Mucosa of stomach (tissue), 1 donor: ENCODE measurements at regions not wholly inside any gene's neighbourhood (a gene's known extent, or its start where the extent isn't known, plus 50 kb on each side); places are given as distances from the start of the nearest gene placed in this dataset.

ENCODE experiments used
- H3K27me3 ChIP-seq: one replicate; pipeline ENCODE4 v1.7.0; 2013; ENCODE audit warnings: mild to moderate bottlenecking, low read length; ENCODE audit not compliant: control insufficient read depth, insufficient read depth
- H3K36me3 ChIP-seq: one replicate; pipeline ENCODE4 v1.7.0; 2013; ENCODE audit warnings: low read length; ENCODE audit not compliant: control insufficient read depth, insufficient read depth
- H3K4me1 ChIP-seq: one replicate; pipeline ENCODE4 v1.7.0; 2013; ENCODE audit warnings: mild to moderate bottlenecking, low read length; ENCODE audit not compliant: control insufficient read depth, insufficient read depth
- H3K4me3 ChIP-seq: one replicate; pipeline ENCODE4 v1.7.0; 2013; ENCODE audit warnings: low read length
- H3K9ac ChIP-seq: one replicate; pipeline ENCODE4 v1.7.0; 2013; ENCODE audit warnings: mild to moderate bottlenecking, low read length, moderate library complexity
- H3K9me3 ChIP-seq: one replicate; pipeline ENCODE4 v1.7.0; 2013; ENCODE audit warnings: mild to moderate bottlenecking, low read length, moderate library complexity; ENCODE audit not compliant: control insufficient read depth
- donor health status: Pancreatic carcinoma.

DNA sequence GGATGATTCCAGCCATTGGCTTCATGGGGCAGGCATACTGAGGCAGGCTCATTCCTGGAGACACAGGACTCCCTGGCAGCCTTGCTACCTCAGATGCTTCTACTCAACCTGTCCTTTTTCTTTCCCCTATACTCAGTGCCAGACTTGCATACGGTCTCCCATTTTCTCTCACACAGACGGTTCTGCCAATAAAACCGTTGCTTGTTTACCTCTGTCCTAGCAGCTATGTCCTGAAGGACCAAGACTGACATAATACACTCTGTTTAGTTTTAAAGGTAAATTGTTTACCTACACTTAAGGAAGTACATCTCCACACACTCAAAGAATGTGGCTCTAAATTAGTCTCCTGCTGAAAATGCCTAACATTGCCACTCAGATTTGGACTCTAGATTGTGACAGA is 151.0 kb upstream of the RFX3 start:
- Histone ChIP-seq H3K9ac (no peak overlapping the region), H3K36me3 (no peaks in the 10 kb centered on the region), H3K4me3 (no peak overlapping the region), H3K9me3 (no peaks in the 10 kb centered on the region), H3K27me3 (no peaks in the 10 kb centered on the region), H3K4me1 (no peaks in the 10 kb centered on the region)

DNA sequence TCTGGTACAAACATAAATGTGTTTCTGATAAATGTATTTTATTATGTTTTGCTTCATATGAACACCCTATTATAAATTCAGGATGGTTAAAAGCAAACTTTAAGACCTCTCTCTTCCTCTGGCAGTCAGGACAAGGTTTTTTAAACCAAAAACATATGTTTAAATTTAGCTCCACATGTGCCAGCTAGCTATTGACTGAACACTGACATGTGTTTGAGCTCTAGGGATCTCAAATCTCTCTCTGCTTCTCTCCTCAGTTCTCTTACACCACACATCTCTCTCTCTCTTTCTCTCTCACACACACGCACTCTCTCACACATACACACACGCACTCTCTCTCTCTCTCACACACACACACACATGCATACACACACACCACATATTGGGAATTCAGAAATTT is 150.1 kb upstream of the RFX3 start:
- Histone ChIP-seq H3K9ac (no peak overlapping the region), H3K9me3 (no peaks in the 10 kb centered on the region), H3K4me1 (no peaks in the 10 kb centered on the region), H3K4me3 (no peak overlapping the region), H3K36me3 (no peaks in the 10 kb centered on the region), H3K27me3 (no peaks in the 10 kb centered on the region)

DNA sequence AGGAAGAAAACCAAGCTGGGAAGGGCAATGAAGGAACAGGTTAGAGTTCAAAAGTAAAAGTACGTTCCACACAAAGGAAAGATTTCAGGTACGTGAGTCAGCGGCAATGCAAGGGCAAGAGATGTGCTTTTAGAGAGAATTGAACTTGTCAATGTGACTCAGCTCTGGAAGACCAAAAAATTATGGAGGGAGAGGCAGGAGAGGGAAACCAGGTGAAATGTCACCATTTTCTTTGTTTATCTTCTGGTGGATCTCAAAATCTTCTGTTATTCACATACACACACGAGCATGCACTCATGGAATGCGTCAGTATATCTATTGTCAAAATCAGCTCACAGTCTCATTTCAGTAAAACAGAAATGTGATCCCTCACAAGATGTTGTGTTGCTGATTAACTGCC is 148.8 kb upstream of the RFX3 start:
- Histone ChIP-seq H3K9ac (no peak overlapping the region), H3K36me3 (no peaks in the 10 kb centered on the region), H3K9me3 (no peaks in the 10 kb centered on the region), H3K27me3 (no peaks in the 10 kb centered on the region), H3K4me1 (no peaks in the 10 kb centered on the region), H3K4me3 (no peak overlapping the region)

DNA sequence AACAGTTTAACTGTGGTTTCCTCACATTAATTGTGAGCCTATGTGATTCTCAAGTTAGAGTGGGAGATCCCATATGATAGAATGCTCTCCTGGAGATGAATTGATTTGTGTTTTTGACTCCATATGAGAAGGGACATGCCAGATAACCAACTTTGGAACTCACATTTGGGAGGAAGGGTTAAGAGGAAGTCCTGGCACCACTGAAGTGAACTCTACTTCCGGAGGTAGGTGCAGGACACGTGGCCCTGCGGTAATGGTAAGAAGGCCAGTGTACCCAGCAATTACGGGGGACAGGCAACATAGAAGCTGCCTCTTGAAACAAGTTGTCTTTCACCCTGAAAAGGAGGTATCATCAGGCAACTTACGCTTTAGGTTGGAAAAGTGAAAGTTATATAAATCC is 146.6 kb upstream of the RFX3 start:
- no peak overlapping the region for H3K4me3 ChIP-seq
- H3K27me3 ChIP-seq: no peaks in the 10 kb centered on the region
- no peak overlapping the region for H3K9ac ChIP-seq
- H3K9me3 ChIP-seq: no peaks in the 10 kb centered on the region
- H3K36me3 ChIP-seq: no peaks in the 10 kb centered on the region
- H3K4me1 ChIP-seq: no peaks in the 10 kb centered on the region

DNA sequence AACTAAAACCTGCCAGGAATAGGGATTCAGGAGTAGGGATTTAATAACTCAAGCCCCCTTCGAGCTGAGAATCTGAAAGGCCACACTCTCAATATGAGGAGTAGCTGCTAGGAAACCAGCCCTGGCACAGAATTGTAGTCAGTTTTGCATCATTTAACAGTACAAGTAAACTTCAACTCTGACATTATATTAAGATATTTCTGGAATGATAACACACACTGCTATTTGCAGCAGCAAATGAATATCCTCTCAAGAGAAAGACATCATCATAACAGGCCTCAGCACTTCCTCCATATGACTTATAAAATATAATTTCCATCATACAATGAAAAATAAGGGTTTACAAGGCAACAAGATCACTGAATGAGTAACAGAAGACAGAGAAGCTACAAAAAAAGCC is 138.2 kb upstream of the RFX3 start:
- H3K9ac ChIP-seq: no peak overlapping the region
- H3K4me1 ChIP-seq: no peaks in the 10 kb centered on the region

DNA sequence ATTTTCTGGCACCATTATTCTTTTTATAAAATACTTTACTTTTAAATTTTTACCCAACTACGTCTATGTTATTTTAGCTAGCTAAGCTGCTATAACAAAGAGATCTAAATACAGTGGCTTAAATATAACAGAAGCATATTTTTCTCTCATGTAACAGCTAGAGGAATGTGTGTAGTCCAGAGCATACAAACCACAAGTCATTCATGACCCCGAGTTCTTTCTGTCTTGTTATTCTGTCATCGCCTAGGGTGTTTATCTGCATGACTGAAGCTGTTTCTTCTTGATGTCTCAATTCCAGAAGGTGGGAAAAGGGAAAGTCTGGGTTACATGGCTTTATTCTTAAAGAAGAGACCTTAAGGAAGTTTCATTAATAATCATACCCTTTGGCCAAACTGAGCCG is 136.9 kb upstream of the RFX3 start:
- no peaks in the 10 kb centered on the region for H3K36me3 ChIP-seq
- H3K9me3 ChIP-seq: no peaks in the 10 kb centered on the region
- no peak overlapping the region for H3K4me3 ChIP-seq
- no peak overlapping the region for H3K9ac ChIP-seq
- H3K4me1 ChIP-seq: no peaks in the 10 kb centered on the region
- no peaks in the 10 kb centered on the region for H3K27me3 ChIP-seq

More for the DNA sequence above, 138.2 kb upstream of the RFX3 start:
- Histone ChIP-seq H3K9me3 (no peaks in the 10 kb centered on the region), H3K36me3 (no peaks in the 10 kb centered on the region), H3K4me3 (no peak overlapping the region), H3K27me3 (no peaks in the 10 kb centered on the region)

DNA sequence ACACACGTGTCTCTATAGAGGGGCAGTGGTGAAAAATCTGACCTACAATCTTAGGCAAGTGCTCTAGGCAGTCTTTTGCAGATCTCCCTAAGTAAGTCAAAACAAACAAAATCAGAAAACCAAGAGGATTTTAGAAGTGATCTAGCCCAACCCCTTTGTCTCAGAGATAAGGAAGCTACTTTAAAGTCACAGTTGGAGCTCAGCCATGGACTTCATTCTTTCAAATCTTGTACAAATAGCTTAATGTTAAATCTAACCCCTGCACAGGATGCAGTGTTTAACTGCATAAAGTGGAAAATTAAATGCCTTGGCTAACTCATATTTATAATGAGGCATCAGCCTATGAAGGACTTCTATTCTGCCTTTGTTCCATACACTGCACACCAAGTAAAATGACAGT is 135.1 kb upstream of the RFX3 start:
- H3K4me1 ChIP-seq: no peaks in the 10 kb centered on the region
- H3K9me3 ChIP-seq: no peaks in the 10 kb centered on the region
- H3K4me3 ChIP-seq: no peak overlapping the region
- no peaks in the 10 kb centered on the region for H3K36me3 ChIP-seq
- no peaks in the 10 kb centered on the region for H3K27me3 ChIP-seq
- no peak overlapping the region for H3K9ac ChIP-seq

DNA sequence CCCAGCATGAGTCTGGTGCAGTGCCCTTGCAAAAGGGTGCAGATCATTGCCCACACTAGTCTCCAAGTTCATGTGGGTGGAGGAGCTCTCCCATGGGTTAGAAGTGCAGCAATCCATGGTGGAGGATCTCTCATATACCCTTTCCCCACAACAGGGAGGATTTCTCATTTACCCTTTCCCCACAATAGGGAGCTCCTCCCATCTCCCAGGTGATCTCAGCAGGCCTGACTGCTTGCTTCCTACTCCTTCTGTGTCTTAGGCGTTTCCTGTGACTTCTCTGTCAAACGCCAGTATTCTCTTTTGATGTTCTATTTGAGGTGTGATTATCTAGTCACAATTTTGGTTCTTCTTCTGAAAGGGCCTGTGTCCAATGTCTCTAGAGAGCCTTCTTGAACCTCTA is 133.8 kb upstream of the RFX3 start:
- Histone ChIP-seq H3K4me3 (no peak overlapping the region), H3K4me1 (no peaks in the 10 kb centered on the region), H3K9ac (no peak overlapping the region), H3K36me3 (no peaks in the 10 kb centered on the region), H3K9me3 (no peaks in the 10 kb centered on the region), H3K27me3 (no peaks in the 10 kb centered on the region)

DNA sequence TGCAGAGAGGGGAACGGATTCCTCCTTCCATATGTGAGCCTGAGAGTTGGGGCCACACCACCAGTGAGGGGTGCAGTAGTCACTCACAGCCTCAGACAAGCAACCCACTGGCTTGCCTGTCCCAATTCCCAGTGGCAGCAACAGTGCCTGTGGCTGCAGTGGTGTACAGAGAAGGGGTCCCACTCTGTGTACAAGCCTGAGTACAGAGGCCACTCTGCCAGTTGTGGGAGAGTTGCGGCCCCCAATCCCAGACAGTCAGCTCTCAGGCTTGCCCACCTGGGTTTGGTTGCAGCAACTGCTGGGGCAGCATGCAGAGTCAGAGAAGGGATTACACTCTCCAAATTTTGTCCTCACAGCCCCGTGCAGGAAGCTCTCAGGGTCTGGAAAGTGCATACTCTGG is 133.2 kb upstream of the RFX3 start:
- H3K4me1 ChIP-seq: no peaks in the 10 kb centered on the region
- no peak overlapping the region for H3K4me3 ChIP-seq
- H3K27me3 ChIP-seq: no peaks in the 10 kb centered on the region
- H3K36me3 ChIP-seq: no peaks in the 10 kb centered on the region
- no peaks in the 10 kb centered on the region for H3K9me3 ChIP-seq
- no peak overlapping the region for H3K9ac ChIP-seq

DNA sequence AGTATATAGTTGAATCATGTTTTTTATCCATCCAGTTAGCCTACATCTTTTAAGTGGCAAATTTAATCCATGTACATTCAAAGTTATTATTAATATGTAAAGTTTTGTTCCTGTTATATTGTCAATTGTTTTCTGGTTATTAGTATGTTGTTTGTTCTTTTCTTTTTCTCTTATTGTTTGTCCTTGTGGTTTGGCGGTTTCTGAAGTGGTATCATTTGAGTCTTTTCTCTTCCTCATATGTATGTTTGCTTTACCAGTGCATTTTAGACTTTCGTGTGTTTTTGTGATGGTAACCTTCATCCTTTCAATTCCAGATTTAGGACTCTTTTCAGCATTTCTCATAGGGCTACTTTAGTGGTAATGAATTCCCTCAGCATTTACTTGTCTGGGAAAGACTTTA is 130.4 kb upstream of the RFX3 start:
- H3K27me3 ChIP-seq: no peaks in the 10 kb centered on the region

DNA sequence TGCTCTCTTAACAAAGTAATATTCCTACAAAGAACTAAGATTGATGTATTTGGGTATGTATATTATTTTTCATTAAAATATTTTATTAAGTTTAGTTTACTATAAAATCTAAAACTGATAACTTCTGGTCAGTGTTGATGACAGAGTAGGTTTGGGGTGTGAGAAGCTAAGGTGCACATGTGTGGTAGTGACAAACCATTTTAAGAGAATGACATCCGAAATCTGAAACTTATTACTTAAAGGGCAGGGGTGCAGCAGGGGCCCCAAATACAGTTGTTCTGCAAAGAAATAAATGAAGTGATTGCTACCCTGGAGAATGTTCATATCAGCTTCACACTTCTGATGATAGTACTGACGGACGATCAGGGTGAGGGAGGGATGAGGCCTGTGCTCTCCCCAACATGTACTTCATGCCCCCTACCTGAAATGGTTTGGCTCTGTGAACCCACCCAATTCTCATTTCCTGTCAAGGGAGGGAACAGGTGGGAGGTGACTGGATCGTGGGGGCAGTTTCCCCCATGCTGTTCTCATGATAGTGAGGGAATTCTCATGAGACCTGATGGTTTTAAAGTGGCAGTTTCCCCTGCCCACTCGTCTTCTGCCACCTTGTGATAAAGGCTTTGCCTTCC is 125.3 kb upstream of the RFX3 start:
- H3K4me1 ChIP-seq: no peaks in the 10 kb centered on the region
- H3K9me3 ChIP-seq: no peaks in the 10 kb centered on the region
- H3K9ac ChIP-seq: no peak overlapping the region
- H3K27me3 ChIP-seq: no peaks in the 10 kb centered on the region
- no peaks in the 10 kb centered on the region for H3K36me3 ChIP-seq
- no peak overlapping the region for H3K4me3 ChIP-seq

More for the DNA sequence above, 130.4 kb upstream of the RFX3 start:
- Histone ChIP-seq H3K36me3 (no peaks in the 10 kb centered on the region), H3K9ac (no peak overlapping the region), H3K4me1 (no peaks in the 10 kb centered on the region), H3K9me3 (no peaks in the 10 kb centered on the region), H3K4me3 (no peak overlapping the region)

DNA sequence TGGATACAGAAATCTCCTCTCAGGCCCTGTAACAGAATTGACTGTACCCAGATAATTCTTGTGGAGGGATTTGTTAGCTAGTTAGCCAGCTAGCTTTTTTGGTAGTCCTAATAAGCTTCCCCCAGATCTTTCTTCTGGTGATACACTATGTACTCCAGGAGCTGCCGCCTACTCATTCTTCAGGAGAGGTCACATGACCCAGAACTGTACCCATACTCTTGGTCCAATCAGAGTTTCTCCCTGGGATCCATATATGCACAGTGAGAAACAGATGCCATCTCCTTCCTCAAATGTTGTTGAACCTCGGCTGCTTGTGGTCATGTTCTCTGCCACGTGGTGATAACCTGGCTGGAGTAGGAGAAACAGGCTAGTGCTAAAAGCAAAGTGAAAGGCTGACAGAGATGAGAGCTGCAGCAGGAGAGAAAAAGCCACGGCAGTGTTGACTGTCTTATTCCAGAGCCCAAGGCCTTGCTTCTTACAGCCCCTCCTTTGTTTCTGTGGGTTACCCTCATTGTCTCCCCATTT is 123.0 kb upstream of the RFX3 start:
- Histone ChIP-seq H3K4me1 (no peaks in the 10 kb centered on the region), H3K9ac (no peak overlapping the region), H3K27me3 (no peaks in the 10 kb centered on the region), H3K4me3 (no peak overlapping the region), H3K36me3 (no peaks in the 10 kb centered on the region), H3K9me3 (no peaks in the 10 kb centered on the region)

DNA sequence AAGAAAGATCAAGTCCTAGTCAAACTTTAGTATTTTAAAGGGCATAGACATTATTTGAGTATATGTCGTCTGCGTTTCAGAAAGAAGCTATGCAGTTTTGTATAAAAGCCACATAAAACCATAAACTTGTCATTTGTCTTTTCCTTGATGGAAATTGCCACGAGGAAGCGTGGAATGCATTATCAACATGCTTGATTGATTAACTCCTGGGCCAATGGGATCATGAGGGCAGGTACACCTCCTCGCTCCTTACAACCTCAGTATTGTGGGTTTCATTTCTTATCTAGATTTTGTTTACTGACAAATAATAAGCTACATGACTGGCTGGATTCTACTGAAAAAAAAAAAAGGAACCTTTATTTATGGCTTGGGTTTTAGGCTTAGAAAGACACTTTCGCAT is 122.5 kb upstream of the RFX3 start:
- H3K27me3 ChIP-seq: no peaks in the 10 kb centered on the region
- H3K9me3 ChIP-seq: no peaks in the 10 kb centered on the region
- no peaks in the 10 kb centered on the region for H3K4me1 ChIP-seq
- no peak overlapping the region for H3K9ac ChIP-seq
- H3K36me3 ChIP-seq: no peaks in the 10 kb centered on the region
- H3K4me3 ChIP-seq: no peak overlapping the region
